Endothelial cell of umbilical vein (primary cell): ENCODE measurements at regions not wholly inside any gene's neighbourhood (a gene's known extent, or its start where the extent isn't known, plus 50 kb on each side); places are given as distances from the start of the nearest gene placed in this dataset.

Experiments used
- BruUV-seq: library from RNA; stranded (reverse); fragments of 400-500 nt; replicated peaks from 2 replicates; lab custom pipeline; 2021; lab: Mats Ljungman, UMichigan
- CTCF ChIA-PET: fragments of 300-600, 350-600 bp; sonication (Branson Sonifier 250); formaldehyde crosslinking; loops from one replicate; lab custom pipeline; 2021; ENCODE audit warnings: antibody characterized with exemption, inconsistent platforms; lab: Charles Lee
- POLR2A ChIA-PET: fragments of 300-600, 350-600 bp; sonication (Branson Sonifier 250); formaldehyde crosslinking; loops from one replicate; lab custom pipeline; 2021; ENCODE audit warnings: antibody characterized with exemption, inconsistent platforms; lab: Charles Lee
- DNase-seq: peaks from one replicate; pipeline ENCODE4 v3.0.0-alpha.2; 2011; ENCODE audit warnings: low read depth, low spot score
- FAIRE-seq: peaks from 2 replicates; lab custom pipeline; 2011; peaks lifted over from hg19 to GRCh38; lab: Jason Lieb, UNC
- H2AFZ ChIP-seq: 2 replicates; pipeline ENCODE4 v1.6.0; 2012; ENCODE audit warnings: low read depth, low read length, control low read depth, inconsistent platforms
- H3K27ac ChIP-seq: 2 replicates; pipeline ENCODE4 v1.5.1; 2011; ENCODE audit warnings: low read depth, mild to moderate bottlenecking, control low read depth, low read length, moderate library complexity; ENCODE audit not compliant: insufficient read depth
- H3K27me3 ChIP-seq, 2 experiments: 2 replicates each; pipeline versions ENCODE4 v1.6.0 to v1.6.1; 2011; ENCODE audit warnings: low read length in 2 of 2, mixed read lengths in 1 of 2; ENCODE audit not compliant: control insufficient read depth in 2 of 2, insufficient read depth in 2 of 2
- H3K36me3 ChIP-seq, 2 experiments: 2 replicates in 1 of 2; 3 replicates in 1 of 2; pipeline ENCODE4 v1.5.1; 2011; ENCODE audit warnings: low read length in 2 of 2, mild to moderate bottlenecking in 1 of 2, moderate library complexity in 1 of 2; ENCODE audit not compliant: control insufficient read depth in 2 of 2, insufficient read depth in 2 of 2; ENCODE audit errors: extremely low read depth in 1 of 2
- H3K4me1 ChIP-seq: 3 replicates; pipeline ENCODE4 v1.5.1; 2011; ENCODE audit warnings: mild to moderate bottlenecking, low read length; ENCODE audit not compliant: control insufficient read depth, insufficient read depth; ENCODE audit errors: extremely low read depth
- H3K4me2 ChIP-seq: 2 replicates; pipeline ENCODE4 v1.6.1; 2011; ENCODE audit warnings: low read length, control low read depth, mixed read lengths; ENCODE audit not compliant: insufficient read depth
- H3K4me3 ChIP-seq, 3 experiments: fragments of 200-600 bp in 1 of 3; sonication (generic), shearing (Covaris generic) in 1 of 3; replicated peaks in 1 of 3; 2 replicates each; pipeline ENCODE4 v1.5.1; 2011 to 2016; ENCODE audit warnings: control low read depth in 3 of 3, low read length in 3 of 3, mild to moderate bottlenecking in 2 of 3, inconsistent platforms in 1 of 3, low read depth in 1 of 3, moderate library complexity in 1 of 3; ENCODE audit not compliant: insufficient read depth in 1 of 3
- H3K79me2 ChIP-seq: 2 replicates; pipeline ENCODE4 v1.6.0; 2012; ENCODE audit warnings: low read length, inconsistent platforms; ENCODE audit not compliant: control insufficient read depth, insufficient read depth
- H3K9ac ChIP-seq: replicated peaks from 2 replicates; pipeline ENCODE3; 2011; ENCODE audit warnings: low read length, control low read depth; ENCODE audit not compliant: insufficient read depth; ENCODE audit errors: extremely low read depth
- H3K9me1 ChIP-seq: replicated peaks from 3 replicates; pipeline ENCODE4 v1.6.0; 2011; ENCODE audit warnings: mild to moderate bottlenecking, low read length; ENCODE audit not compliant: control insufficient read depth, insufficient read depth; ENCODE audit errors: extremely low read depth
- H3K9me3 ChIP-seq: replicated peaks from 2 replicates; pipeline ENCODE4 v1.5.1; 2012; ENCODE audit warnings: low read length, inconsistent platforms; ENCODE audit not compliant: control insufficient read depth, insufficient read depth
- H4K20me1 ChIP-seq: replicated peaks from 2 replicates; pipeline ENCODE3; 2011; ENCODE audit warnings: mild to moderate bottlenecking, low read length; ENCODE audit not compliant: control insufficient read depth, insufficient read depth; ENCODE audit errors: extremely low read depth
- EZH2 ChIP-seq: IDR thresholded peaks from 2 replicates; pipeline ENCODE4 v1.6.1; 2012; ENCODE audit warnings: borderline replicate concordance, low read depth, mild to moderate bottlenecking, moderate library complexity, low read length, inconsistent platforms; ENCODE audit not compliant: severe bottlenecking
- FOS ChIP-seq: IDR thresholded peaks from 2 replicates; pipeline ENCODE4 v1.6.1; 2011; ENCODE audit warnings: mild to moderate bottlenecking, low read length, moderate library complexity, borderline replicate concordance; ENCODE audit not compliant: insufficient read depth
- GATA2 ChIP-seq: IDR thresholded peaks from 2 replicates; pipeline ENCODE4 v1.7.0; 2011; ENCODE audit warnings: low read depth, mild to moderate bottlenecking, moderate library complexity, mixed read lengths, low read length; ENCODE audit not compliant: insufficient read length, insufficient read depth
- JUN ChIP-seq: IDR thresholded peaks from 2 replicates; pipeline ENCODE4 v1.6.1; 2011; ENCODE audit warnings: borderline replicate concordance, low read depth; ENCODE audit not compliant: insufficient read length, insufficient read depth
- MYC ChIP-seq: IDR thresholded peaks from one replicate; pipeline ENCODE4 v1.6.1; 2011; ENCODE audit warnings: mild to moderate bottlenecking, low read depth, low read length
- POLR2A ChIP-seq: IDR thresholded peaks from 2 replicates; pipeline ENCODE4 v1.6.1; 2012; ENCODE audit warnings: low read depth, mild to moderate bottlenecking, control low read depth, low read length
- POLR2AphosphoS5 ChIP-seq: IDR thresholded peaks from 2 replicates; pipeline ENCODE4 v1.6.1; 2012; ENCODE audit warnings: low read depth, mild to moderate bottlenecking, control low read depth, low read length, moderate library complexity; ENCODE audit not compliant: insufficient read depth
- dilution Hi-C: fragments of 300-500 bp; cut with MboI; formaldehyde crosslinking; loops from one replicate; pipeline ENCODE4 v1.15.0; 2019; ENCODE audit warnings: low sequenced_read_pairs; ENCODE audit not compliant: extremely low pct_ligation_motif_present
- intact Hi-C: fragments of 100-400 bp; cut with micrococcal nuclease; formaldehyde crosslinking; loops from one replicate; pipeline ENCODE4 v1.10.0; 2022
- TF ChIP-seq, protein P1 (sequence below), 2 donors: IDR thresholded peaks; 1 replicate in 1 of 2; 2 replicates in 1 of 2; pipeline ENCODE4 v1.5.1; 2011; ENCODE audit warnings: low read length in 2 of 2, mild to moderate bottlenecking in 2 of 2, moderate library complexity in 2 of 2, control low read depth in 1 of 2, inconsistent platforms in 1 of 2, low read depth in 1 of 2; ENCODE audit not compliant: insufficient read depth in 1 of 2; ENCODE audit errors: extremely low read depth in 1 of 2
- TF ChIP-seq, protein P2 (sequence below): IDR thresholded peaks from 2 replicates; pipeline ENCODE4 v1.6.1; 2011; ENCODE audit not compliant: insufficient read depth, insufficient read length

DNA sequence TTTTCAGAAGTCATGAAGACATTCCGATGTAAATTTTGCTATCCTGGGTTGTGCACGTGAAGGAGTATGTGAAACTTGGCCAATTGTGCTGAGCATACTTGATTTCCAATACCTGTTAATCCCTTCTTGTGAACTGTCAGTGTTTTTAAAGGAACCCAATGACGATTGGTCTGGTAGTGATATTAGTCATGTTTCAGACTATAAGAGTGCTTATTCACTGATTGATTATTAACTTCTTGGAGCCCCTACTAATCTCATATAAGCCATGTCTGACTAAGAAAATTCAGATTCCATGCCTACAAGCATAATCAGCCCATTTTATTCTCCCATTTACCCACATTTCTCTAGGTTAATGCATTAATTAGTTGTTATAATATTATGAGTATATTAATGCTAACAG is 330.8 kb upstream of the MTNR1B start:
- no peaks in the 10 kb centered on the region for H3K36me3 ChIP-seq
- peaks cover 5% of the 10 kb centered on the region for H3K9me3 ChIP-seq
- DNase-seq (no peak), FAIRE-seq (no peak)
- H3K27me3 ChIP-seq = no peaks in the 10 kb centered on the region
- BruUV-seq = no TSS peak
- no peak overlapping the region for H2AFZ ChIP-seq
- TF ChIP-seq, protein P1, sequence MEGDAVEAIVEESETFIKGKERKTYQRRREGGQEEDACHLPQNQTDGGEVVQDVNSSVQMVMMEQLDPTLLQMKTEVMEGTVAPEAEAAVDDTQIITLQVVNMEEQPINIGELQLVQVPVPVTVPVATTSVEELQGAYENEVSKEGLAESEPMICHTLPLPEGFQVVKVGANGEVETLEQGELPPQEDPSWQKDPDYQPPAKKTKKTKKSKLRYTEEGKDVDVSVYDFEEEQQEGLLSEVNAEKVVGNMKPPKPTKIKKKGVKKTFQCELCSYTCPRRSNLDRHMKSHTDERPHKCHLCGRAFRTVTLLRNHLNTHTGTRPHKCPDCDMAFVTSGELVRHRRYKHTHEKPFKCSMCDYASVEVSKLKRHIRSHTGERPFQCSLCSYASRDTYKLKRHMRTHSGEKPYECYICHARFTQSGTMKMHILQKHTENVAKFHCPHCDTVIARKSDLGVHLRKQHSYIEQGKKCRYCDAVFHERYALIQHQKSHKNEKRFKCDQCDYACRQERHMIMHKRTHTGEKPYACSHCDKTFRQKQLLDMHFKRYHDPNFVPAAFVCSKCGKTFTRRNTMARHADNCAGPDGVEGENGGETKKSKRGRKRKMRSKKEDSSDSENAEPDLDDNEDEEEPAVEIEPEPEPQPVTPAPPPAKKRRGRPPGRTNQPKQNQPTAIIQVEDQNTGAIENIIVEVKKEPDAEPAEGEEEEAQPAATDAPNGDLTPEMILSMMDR (IDR thresholded peaks at IDR 0.05; ENCODE audit: extremely low read depth in 1 of 2, insufficient read depth in 1 of 2, low read depth in 1 of 2, low read length in 2 of 2) = no peak
- TF ChIP-seq POLR2AphosphoS5 (no peak), GATA2 (no peak), EZH2 (no peak), FOS (no peak), JUN (no peak), POLR2A (no peak), MYC (no peak)
- TF ChIP-seq, protein P2, sequence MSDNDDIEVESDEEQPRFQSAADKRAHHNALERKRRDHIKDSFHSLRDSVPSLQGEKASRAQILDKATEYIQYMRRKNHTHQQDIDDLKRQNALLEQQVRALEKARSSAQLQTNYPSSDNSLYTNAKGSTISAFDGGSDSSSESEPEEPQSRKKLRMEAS = no peak
- H3K27ac ChIP-seq = no peak overlapping the region
- POLR2A ChIA-PET = no interaction called here
- dilution Hi-C loops = no loop called here
- no peaks in the 10 kb centered on the region for H4K20me1 ChIP-seq
- no peak overlapping the region for H3K4me3 ChIP-seq
- H3K79me2 ChIP-seq = no peaks in the 10 kb centered on the region
- intact Hi-C loops = no loop called here
- H3K9ac ChIP-seq = no peak overlapping the region
- CTCF ChIA-PET = no interaction called here
- H3K4me2 ChIP-seq = no peak overlapping the region
- H3K9me1 ChIP-seq = no peaks in the 10 kb centered on the region
- no peaks in the 10 kb centered on the region for H3K4me1 ChIP-seq
